ENCODE measurements at regions not wholly inside any gene's neighbourhood (a gene's known extent, or its start where the extent isn't known, plus 50 kb on each side); places are given as distances from the start of the nearest gene placed in this dataset.

- TF ChIP-seq CTCF (IDR thresholded peaks at IDR 0.05), result no peak
- no peak for TF ChIP-seq ATF3 (CRISPR knock-in tag; conservative IDR thresholded peaks at IDR 0.05)
- no peak for TF ChIP-seq NFE2L1 (CRISPR knock-in tag; IDR thresholded peaks at IDR 0.05)
- no peak for TF ChIP-seq ZNF138 (CRISPR knock-in tag; conservative IDR thresholded peaks at IDR 0.05)
- no peak for TF ChIP-seq CREB1 (CRISPR knock-in tag; IDR thresholded peaks at IDR 0.05)
- no peak for TF ChIP-seq GRHL2 (CRISPR knock-in tag; IDR thresholded peaks at IDR 0.05; ENCODE audit: insufficient replicate concordance, severe bottlenecking)
- no peak for TF ChIP-seq USF2 (CRISPR knock-in tag; IDR thresholded peaks at IDR 0.05)
- no peak for TF ChIP-seq STAT6 (CRISPR knock-in tag; conservative IDR thresholded peaks at IDR 0.05; ENCODE audit: low read depth)
- no peak for TF ChIP-seq JUN (CRISPR knock-in tag; IDR thresholded peaks at IDR 0.05)
- no peak for TF ChIP-seq ZNF512 (CRISPR knock-in tag; IDR thresholded peaks at IDR 0.05; ENCODE audit: borderline replicate concordance)
Measured at GRCh38 chr10:2439983-2440382, 627.4 kb upstream of the PFKP start.
